Stromal cell of bone marrow (primary cell): ENCODE measurements at regions not wholly inside any gene's neighbourhood (a gene's known extent, or its start where the extent isn't known, plus 50 kb on each side); places are given as distances from the start of the nearest gene placed in this dataset.
"Not testable (repeated sequence)": the region's sequence is repeated elsewhere in the genome, so short reads cannot be mapped to it uniquely, and the experiment has no call there.

Source experiments
- DNase-seq: peaks from one replicate; pipeline ENCODE4 v3.0.0-alpha.2; 2012; ENCODE audit warnings: low read depth

DNA sequence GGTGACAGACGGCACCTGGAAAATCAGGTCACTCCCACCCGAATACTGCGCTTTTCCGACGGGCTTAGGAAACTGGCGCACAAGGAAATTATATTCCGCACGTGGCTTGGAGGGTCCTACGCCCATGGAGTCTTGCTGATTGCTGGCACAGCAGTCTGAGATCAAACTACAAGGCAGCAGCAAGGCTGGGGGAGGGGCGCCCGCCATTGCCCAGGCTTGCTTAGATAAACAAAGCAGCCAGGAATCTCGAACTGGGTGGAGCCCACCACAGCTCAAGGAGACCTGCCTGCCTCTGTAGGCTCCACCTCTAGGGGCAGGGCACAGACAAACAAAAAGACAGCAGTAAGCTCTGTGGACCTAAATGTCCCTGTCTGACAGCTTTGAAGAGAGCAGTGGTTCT lies 394.3 kb downstream of the PTH2R start:
- not testable (repeated sequence) for DNase-seq

DNA sequence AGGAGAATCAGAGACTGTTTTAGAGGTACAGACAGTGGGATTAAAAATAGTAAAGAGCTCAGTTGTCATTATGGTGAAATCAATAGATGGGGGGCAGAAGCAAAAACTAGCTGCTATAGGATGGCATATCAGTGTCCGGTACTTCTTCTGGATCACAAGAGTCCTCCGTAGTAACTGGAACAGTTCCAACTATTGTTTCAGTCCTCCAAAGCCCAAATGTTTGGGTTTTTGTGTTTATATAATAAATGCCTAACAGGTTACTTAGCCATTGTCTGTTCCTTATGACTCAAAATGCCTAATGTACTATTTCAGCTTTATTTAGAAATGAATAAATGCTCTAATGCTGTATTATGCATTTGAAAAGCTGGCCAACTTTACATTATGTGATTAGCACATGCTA lies 401.2 kb downstream of the PTH2R start:
- DNase-seq, result no peak

DNA sequence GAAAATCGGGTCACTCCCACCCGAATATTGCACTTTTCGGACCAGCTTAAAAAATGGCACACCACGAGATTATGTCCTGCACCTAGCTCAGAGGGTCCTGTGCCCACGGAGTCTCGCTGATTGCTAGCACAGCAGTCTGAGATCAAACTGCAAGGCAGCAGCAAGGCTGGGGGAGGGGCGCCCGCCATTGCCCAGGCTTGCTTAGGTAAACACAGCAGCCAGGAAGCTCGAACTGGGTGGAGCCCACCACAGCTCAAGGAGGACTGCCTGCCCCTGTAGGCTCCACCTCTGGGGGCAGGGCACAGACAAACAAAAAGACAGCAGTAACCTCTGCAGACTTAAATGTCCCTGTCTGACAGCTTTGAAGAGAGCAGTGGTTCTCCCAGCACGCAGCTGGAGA lies 405.3 kb downstream of the PTH2R start:
- not testable (repeated sequence) for DNase-seq

DNA sequence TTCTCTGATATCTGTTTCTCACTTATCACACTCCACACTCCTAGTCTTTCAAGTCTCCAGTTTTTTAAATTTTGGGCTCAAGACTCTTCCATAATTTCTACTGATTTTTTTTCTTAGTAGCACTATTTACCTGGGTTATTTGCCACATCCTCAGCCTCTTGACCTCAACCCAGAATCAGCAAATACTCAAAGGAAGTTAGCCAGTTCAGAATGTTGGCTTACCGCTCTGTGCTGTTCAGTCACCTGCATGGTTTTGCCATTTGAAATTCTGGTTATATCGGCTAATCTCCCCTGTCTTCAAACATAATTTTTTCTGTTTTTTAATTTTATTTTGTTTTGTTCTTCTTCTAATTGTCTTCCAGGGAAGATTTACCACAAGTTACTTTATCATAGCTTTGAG lies 412.6 kb downstream of the PTH2R start:
- DNase-seq, result no peak

DNA sequence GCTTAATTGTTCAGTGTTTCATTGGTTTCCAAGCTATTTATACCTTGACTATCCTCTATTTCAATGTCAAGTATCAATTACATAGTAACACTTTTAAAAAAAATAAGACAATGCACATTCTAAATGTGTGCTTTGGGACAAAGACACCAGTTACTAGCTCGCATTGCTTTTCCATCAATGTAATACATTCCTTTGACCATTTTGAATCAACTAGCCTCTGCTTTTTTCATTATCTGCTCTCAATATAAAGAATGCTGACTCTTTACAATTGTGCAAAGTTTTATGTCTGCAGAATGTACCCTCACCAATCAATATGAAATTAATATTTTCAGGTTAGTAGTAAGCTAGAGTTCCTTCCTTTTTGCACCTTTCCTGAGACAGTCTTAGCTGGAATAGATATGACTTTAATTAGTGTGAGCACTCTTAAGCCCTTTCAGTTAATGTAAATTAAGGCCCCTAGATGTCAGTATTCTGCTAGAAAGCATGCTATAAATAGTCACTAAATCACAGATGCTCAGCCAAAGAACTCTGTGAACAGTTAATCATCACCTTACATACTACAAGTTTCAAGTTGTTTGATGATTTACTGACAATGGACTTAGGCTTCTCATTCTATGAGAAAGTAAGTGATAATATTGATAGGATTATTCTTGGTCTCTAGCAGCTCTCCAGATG lies 413.6 kb downstream of the PTH2R start:
- DNase-seq, result no peak

DNA sequence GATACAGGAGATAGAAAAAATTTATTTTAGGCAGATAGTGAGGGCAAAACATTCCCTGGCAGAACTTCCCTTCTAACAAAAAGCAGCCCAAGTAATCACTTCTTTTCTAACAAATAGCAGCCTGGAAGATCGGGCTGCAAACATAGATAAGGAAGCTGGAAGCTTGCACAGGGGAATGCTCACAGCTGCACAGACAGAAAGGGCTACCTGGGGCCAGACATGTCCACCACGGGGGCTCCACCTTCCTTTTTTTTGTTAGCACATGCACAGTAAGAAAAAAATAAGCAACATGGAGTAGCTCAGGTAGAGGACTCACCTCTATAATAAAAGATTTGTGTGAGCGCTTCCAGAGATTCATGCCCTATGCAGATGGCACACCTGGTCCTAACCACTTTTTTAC lies 420.5 kb downstream of the PTH2R start:
- no peak for DNase-seq

DNA sequence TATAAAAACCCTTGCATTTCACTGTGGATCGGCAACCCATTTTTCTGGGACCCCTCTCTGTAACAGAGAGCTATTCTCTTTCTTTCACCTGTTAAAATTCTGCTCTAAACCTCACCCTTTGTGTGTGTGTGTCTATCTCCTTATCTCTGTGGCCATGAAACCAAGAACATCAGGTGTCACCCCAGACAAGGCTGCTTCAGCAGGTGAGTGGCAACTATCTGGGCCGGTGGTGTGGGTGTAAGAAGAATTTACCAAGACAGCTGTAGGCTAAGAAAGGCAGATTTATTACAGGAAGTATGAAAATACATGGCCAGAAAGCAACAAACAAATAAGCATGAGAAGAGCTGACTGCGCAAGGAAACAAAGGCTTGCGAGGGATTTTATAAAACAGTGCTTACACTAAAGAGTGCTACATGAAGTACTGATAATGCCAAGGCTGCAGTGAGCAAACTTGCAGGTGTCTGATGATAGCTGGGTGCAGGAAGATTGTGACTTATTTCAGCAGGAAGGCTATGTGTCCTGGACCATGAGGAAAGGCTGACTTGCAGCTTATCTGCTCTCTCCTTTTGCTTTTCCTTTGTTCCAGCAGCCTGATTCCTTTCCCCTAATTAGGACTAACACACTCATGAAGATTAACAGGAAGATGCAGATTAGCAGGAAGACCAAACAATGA lies 421.1 kb downstream of the PTH2R start:
- DNase-seq, result no peak

DNA sequence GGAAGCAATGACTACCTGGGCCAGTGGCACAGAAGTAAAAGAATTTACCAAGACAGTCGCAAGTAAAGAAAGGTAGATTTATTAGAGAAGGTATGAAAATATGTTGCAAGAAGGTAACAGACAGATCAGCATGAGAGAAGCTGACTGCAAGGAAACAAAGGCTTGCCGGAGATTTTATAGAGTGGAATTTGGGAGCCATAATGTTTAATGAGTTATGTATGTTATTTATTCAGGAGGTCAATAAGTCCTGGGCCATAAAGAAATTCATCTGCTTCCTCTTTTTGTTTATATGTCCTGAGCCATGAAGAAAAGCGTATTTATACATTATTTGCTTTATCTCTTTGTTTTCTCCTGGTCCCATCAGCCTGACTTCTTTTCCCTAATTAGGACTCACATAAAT lies 423.6 kb downstream of the PTH2R start:
- no peak for DNase-seq

DNA sequence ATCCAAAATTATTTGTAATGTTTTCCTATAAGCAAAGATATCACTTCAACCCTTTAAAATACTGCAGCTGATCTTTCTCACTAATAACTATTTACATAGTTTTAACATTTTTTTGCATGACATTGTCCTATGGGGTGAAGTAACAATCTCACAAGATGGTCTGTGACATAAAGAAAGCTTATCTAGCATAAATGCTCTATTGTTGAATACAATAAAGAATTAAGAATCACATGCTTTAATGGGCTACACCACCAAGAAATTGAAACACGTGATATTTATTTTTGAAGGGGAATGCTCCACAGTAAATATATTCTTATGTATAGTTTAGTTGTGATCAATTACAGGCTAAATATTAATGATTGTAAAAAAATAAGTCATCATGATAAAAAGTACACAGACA lies 441.1 kb downstream of the PTH2R start:
- DNase-seq, result no peak

DNA sequence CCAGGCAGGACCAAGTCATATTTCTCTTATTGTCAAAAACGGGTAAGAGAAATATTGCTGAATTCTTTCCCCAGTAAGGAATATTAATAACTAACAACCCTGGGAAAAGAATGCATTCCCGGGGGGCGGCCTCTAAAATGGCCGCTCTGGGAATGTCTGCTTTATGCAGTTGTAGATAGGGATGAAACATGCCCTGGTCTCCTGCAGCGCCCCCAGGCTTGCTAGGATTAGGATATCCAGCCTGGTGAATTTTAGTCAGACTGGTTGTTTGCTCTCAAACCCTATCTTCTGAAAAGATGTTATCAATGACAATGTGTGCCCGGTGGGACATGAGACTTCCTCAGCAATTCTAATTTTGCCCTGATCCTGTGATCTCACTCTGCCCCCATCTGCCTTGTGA lies 448.1 kb downstream of the PTH2R start:
- no peak for DNase-seq

DNA sequence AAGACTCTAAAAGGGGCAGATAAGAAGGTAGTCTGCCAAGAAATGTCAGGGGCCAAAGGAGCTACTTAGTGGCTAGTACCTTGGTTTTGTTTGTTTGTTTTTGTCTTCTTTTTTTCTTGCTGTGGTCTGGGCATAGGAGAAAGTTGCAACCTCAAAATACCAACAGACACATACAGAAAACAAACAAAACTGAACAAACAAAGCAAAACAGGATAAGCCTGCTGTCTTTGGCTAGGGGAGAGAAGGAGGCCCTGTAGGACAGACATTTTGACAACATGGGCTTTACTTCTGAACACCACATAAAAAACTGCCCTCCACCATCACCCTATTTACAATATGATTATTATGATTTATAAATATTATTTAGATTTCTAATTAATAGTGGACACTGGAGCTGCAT lies 460.8 kb downstream of the PTH2R start:
- DNase-seq, result no peak

DNA sequence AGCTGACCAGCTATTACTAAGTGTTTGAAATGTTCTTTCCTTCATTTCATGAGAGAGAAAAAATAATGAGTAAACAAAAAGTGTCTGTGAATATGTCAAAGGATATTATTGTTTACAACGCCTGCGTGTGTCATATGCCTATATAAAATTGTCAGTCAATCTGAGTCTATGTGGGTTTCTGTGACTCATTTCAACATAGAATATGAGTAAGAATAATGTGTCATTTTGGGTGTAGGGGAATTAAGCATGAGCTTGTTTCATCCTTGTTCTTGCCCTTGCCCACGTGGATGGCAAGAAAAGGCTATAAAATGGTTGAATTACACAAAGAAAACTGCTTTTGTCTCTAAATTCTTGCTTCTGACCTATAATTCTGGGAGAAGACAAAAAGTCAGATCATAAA lies 466.0 kb downstream of the PTH2R start:
- DNase-seq, result no peak

DNA sequence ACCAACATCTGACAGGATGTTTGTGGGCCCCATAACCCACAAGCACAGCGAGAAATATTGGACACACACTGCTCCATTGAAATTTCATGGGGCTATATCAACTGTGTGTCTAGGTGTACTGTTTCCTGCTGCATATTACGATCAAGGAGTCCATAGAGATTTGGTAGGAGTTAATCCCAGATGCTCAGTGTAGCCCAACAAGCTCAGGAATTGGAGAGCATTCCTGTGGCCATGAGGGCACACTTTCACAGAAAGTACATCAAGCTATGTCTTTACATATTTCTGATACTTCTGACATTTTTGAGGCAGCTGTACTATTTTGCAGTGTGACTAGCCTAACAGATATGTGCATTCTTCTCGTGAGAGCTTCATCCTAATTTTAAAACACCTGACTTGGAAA lies 473.1 kb downstream of the PTH2R start:
- no peak for DNase-seq

DNA sequence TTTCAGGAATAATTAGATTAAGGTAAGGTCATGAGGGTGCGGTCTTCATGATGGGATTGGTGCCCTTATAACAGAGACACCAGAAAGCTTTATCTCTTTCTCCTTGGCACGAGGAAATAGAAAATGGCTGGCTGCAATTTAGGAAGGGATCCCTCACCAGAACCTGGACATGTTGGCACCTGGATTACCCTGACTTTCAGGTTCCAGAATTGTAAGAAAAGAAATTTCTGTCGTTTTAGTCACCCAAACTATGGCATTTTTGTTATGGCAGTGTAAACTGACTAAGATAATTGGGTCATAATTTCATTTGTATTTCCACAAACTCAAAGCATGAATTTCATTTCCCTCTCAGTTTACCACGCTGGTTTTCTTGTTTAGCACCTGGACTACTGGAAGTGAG lies 473.6 kb downstream of the PTH2R start:
- DNase-seq, result no peak

DNA sequence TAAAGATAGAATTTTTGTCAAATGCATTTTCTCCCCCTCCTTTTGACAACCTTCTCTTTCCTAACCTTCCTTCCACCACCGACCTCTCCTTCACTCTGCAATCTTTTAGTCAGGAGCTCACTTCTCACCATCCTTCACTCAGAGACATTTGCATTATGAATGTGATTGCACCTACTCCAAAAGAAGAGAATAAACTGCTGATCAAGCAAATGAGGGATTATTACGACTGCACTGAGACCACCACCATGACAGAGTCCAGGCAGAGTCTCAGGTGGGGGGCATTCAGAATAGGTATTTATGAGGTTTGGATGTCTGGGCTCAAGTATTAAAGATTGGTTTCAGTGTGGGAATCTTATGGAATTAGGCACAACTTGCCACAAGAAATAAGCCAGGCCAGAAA lies 483.9 kb downstream of the PTH2R start:
- no peak for DNase-seq

DNA sequence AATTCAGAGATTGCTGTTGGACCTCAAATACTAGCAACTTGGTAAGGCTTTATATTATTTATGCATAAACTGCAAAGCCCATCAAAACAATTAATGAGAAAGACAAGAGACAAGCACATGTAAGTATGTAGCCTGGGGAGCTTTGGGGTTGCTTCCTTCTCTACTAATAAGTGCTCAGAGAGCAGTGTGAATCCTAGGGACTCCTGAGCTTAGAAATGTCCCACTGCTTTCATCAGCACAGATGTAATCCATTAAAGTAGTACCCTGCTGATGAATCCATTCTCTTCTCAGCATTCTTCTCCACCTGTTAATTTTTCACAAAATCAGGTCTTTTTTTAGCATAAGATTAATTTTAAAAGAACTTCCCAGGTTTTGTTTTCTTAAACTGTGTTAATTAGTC lies 485.6 kb downstream of the PTH2R start:
- no peak for DNase-seq

DNA sequence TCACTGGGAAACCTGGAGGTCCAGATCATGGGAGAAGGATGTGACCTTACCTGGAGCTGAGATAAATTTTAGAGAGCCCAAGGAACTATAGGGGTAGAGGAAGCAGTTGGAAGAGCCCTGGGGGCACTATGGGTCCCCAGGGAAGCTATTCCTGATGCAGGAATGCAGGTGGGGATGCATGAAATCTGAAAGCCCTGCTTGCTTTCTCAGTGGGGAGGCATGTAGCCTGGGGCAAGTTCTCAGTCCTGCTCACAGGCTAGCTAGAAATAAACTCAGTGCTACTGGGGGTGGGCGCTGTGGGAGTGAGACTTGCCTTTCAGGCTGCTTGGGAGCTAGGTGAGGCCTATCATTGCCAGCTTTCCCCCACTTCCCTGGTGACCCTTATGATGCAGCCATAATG lies 499.7 kb downstream of the PTH2R start:
- no peak for DNase-seq

DNA sequence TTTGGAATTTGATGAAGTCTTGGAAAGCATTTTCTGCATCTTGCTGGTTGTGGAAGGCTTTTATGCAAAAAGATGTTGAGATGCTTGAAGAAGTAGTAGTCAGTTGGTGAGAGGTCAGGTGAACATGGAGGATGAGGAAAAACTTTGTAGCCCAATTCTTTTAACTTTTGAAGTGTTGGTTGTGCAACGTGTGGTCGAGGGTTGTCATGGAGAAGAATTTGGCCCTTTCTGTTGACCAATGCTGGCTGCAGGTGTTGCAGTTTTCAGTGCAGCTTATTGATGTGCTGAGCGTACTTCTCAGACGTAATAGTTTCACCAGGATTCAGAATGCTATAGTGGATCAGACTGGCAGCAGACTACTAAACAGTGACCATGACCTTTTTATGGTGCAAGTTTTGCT lies 508.4 kb upstream of the MAP2 start:
- no peak for DNase-seq

DNA sequence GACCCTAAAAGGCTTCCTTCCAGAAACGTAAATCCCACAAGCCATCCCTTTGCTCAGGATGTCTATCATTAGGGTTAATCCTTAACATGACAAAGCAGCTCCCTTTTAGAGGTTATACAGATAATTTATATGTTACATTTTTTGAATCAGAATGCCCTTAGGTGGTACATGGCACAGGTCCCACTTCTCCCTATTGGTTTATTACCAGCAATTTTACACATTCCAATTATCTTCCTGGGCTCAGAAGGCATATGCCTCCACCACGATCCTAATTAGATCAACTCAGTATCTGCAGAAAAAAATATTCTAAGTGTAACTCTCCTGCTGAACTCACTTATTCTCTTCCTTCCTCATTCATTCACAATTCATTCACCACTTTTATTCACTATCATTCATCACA lies 507.0 kb upstream of the MAP2 start:
- DNase-seq, result no peak

DNA sequence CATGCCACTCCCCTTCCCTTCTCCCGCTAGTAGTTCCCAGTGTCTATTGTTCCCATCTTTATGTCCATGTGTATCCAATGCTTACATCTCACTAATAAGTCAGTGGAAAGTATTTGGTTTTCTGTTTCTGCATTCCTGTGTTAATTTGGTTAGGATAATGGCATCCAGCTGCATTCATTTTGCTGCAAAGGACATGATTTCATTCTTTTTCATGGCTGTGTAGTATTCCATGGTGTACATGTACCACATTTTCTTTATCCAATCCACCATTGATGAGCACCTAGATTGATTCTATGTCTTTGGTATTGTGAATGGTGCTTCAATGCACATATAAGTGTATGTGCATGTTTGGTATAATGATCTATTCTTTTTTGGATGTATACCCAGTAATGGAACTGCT lies 502.5 kb upstream of the MAP2 start:
- DNase-seq, result not testable (repeated sequence)

DNA sequence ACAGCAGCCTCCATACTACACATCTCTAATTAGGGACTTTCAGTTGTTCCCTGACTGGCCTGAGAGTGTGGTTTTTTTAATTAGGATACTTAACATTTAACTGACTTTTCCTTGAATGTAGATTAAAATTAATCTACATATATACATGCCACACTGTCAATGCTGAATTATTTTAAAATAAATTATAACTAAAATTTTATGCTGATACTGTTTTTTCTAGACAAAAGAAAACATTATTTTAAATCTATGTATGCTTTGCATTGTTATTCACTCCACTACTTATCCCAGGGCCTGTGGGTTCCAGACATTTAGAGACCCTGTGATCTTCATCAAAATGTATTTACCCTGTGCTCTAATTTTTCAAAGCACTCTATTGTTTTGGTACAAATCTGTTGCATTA lies 496.0 kb upstream of the MAP2 start:
- DNase-seq, result no peak

DNA sequence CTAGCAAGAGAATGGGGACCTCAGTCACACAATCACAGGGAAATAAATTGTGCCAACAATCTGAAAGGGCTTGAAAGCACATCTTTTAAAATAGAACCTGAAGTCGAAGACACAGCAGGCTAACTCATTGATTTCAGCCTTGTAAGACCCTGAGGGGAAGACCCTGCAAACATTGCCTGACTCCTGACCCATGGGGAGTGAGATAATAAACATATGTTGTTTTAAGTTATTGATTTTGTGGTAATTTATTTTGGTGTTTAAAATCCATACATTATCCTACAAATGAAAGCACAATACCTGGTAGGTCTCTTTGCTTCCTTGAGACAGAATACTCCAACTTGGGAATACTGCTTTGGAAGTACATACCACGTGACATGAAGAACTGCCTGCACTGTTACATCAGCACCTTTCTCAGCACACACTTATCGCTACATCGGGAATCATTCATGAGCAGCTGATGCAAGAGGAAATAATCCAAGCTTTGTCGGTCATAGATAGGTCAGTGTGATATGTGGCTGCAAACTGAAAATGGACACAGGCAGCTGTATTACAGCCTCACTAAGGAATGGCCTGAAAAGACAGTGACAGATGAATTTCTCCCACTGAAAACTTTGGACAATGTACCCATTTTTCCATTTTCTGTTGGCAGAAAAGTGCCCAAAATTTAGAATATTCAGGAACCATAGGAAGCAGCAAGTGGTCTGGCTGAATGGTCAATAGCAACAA lies 494.5 kb upstream of the MAP2 start:
- DNase-seq, result no peak

DNA sequence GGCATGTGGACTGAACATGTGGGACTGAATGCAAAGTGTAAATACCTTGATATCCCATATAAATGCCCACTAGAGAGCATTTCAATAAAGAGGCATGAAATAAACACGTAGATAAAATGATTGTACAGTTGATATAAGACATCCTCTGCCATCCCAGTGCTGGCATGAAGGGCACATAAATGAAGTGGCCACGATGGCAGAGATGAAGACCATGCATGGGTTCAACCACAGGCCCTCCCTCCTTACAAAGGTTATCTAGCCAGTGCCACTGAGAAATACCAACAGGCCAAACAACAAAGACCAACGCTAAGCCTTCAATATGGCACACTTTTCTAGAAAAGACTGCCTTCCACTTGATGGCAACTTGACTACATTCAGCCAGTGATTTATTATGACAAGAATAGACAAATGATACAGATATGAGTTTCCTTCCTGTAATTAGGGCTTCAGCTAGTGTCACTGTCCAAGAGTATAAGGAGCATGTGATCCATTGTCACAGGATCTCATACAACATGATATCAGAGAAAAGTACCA lies 493.9 kb upstream of the MAP2 start:
- no peak for DNase-seq
